ENCODE measurements at regions not wholly inside any gene's neighbourhood (a gene's known extent, or its start where the extent isn't known, plus 50 kb on each side); places are given as distances from the start of the nearest gene placed in this dataset.

- ChIA-PET POLR2A (no interaction called here), CTCF (no interaction called here), RAD21 (ENCODE audit: low non-redundant PET in 1 of 2, low total read pairs in 2 of 2, uncharacterized antibody in 2 of 2, unreplicated experiment in 2 of 2) (no interaction called here)
- Histone ChIP-seq H2AFZ (ENCODE audit: low read depth, low read length, poor library complexity, severe bottlenecking) (no peak overlapping the region), H3K9me3 (ENCODE audit: control insufficient read depth in 1 of 2, insufficient read depth in 1 of 2, low read depth in 1 of 2, low read length in 2 of 2) (no peaks in the 10 kb centered on the region; a peak in 1 of 4 replicates), H3K27ac (ENCODE audit: low read depth, low read length) (no peak overlapping the region), H3K36me3 (ENCODE audit: control insufficient read depth in 1 of 2, insufficient read depth in 2 of 2, low read length in 2 of 2) (no peaks in the 10 kb centered on the region), H3K4me3 (replicated peaks in 1 of 2; ENCODE audit: low read depth in 1 of 2, low read length in 2 of 2) (no peak overlapping the region), H3K79me2 (ENCODE audit: insufficient read depth, low read length) (no peaks in the 10 kb centered on the region), H4K20me1 (ENCODE audit: insufficient read depth) (no peaks in the 10 kb centered on the region), H3K27me3 (ENCODE audit: insufficient read depth, low read length) (no peaks in the 10 kb centered on the region), H3K9me2 (ENCODE audit: insufficient read depth) (no peaks in the 10 kb centered on the region), H3K9ac (ENCODE audit: low read length) (no peak overlapping the region), H3K4me1 (ENCODE audit: control insufficient read depth in 1 of 2, insufficient read depth in 2 of 2, low read length in 2 of 2) (no peaks in the 10 kb centered on the region), H3K4me2 (ENCODE audit: low read length) (no peak overlapping the region)
- DNase-seq (ENCODE audit: low read depth, low spot score) (no peak), ATAC-seq (no peak)
- intact Hi-C loops (cut with micrococcal nuclease): no loop called here
- TF ChIP-seq RAD21 (IDR thresholded peaks at IDR 0.05; ENCODE audit: low read depth) (no peak), ZFX (IDR thresholded peaks at IDR 0.05) (no peak), SRF (IDR thresholded peaks at IDR 0.05; ENCODE audit: low read depth) (no peak), TCF7L2 (IDR thresholded peaks at IDR 0.05; ENCODE audit: borderline replicate concordance, extremely low read depth, insufficient read depth, insufficient read length) (no peak), CBX3 (IDR thresholded peaks at IDR 0.05; ENCODE audit: low read depth) (no peak), ATF3 (IDR thresholded peaks at IDR 0.05) (no peak), EZH2phosphoT487 (IDR thresholded peaks at IDR 0.05; ENCODE audit: borderline replicate concordance) (no peak), SP1 (IDR thresholded peaks at IDR 0.05; ENCODE audit: low read depth) (no peak), POLR2AphosphoS5 (IDR thresholded peaks at IDR 0.05; ENCODE audit: low read depth, low read length) (no peak), ZBTB33 (IDR thresholded peaks at IDR 0.05; ENCODE audit: extremely low read depth, insufficient replicate concordance, low read length) (no peak), ELF1 (IDR thresholded peaks at IDR 0.05; ENCODE audit: borderline replicate concordance, low read depth) (no peak), MAX (IDR thresholded peaks at IDR 0.05) (no peak)
- TF ChIP-seq, protein P1, sequence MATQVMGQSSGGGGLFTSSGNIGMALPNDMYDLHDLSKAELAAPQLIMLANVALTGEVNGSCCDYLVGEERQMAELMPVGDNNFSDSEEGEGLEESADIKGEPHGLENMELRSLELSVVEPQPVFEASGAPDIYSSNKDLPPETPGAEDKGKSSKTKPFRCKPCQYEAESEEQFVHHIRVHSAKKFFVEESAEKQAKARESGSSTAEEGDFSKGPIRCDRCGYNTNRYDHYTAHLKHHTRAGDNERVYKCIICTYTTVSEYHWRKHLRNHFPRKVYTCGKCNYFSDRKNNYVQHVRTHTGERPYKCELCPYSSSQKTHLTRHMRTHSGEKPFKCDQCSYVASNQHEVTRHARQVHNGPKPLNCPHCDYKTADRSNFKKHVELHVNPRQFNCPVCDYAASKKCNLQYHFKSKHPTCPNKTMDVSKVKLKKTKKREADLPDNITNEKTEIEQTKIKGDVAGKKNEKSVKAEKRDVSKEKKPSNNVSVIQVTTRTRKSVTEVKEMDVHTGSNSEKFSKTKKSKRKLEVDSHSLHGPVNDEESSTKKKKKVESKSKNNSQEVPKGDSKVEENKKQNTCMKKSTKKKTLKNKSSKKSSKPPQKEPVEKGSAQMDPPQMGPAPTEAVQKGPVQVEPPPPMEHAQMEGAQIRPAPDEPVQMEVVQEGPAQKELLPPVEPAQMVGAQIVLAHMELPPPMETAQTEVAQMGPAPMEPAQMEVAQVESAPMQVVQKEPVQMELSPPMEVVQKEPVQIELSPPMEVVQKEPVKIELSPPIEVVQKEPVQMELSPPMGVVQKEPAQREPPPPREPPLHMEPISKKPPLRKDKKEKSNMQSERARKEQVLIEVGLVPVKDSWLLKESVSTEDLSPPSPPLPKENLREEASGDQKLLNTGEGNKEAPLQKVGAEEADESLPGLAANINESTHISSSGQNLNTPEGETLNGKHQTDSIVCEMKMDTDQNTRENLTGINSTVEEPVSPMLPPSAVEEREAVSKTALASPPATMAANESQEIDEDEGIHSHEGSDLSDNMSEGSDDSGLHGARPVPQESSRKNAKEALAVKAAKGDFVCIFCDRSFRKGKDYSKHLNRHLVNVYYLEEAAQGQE (IDR thresholded peaks at IDR 0.05; ENCODE audit: low read depth): no peak
- no TSS peak for BruUV-seq (replicated peaks)
Observed at GRCh38 chr9:82616545-82616944, 446.4 kb downstream of the RASEF start.
